GM18867 (cell line): ENCODE measurements at regions not wholly inside any gene's neighbourhood (a gene's known extent, or its start where the extent isn't known, plus 50 kb on each side); places are given as distances from the start of the nearest gene placed in this dataset.
"Not testable (repeated sequence)": the region's sequence is repeated elsewhere in the genome, so short reads cannot be mapped to it uniquely, and the experiment has no call there.

ENCODE experiments used
- ATAC-seq: cut with Tn5 transposase; IDR thresholded peaks from one replicate; pipeline ENCODE4 v1.9.1; 2021; ENCODE audit warnings: mild to moderate bottlenecking, moderate library complexity; ENCODE audit not compliant: unreplicated experiment

DNA sequence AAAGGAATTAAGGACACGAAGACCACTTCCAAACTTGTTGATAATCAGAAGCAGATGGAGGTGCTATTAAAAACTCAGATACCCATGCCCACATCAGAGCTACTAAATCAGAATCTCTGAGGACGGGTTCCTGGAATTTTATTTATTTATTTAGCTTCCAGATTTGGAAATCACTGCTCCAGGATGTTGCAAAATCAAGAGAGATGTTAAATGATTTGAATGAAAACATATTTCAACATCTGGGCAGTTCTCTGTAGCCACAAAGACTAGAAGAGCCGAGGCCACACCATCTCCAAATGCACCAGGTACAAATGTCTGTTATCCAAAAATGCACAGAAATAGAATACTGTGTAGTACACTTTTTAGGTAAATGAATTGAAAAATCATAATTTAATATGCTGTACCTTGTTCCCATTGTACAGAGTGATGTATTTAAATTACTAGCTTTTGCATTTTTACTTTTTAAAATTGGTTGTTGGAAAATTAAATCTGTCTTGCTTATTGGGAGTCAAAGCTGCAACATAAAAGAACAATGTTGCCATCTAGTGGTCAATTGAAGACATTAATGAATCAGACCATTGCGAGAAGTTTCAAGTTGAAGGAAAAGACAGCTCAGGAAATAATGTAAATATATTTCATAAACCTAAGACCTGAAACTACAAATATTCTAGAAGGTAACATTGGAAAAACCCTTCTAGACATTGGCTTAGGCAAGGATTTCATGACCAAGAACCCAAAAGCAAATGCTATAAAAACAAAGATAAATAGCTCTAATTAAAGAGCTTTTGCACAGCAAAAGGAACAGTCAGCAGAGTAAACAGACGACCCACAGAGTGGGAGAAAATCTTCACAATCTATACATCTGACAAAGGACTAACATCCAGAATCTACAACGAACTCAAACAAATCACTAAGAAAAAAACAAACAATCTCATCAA is 151.3 kb upstream of the TTC29 start:
- peak; percentile 70 for ATAC-seq

DNA sequence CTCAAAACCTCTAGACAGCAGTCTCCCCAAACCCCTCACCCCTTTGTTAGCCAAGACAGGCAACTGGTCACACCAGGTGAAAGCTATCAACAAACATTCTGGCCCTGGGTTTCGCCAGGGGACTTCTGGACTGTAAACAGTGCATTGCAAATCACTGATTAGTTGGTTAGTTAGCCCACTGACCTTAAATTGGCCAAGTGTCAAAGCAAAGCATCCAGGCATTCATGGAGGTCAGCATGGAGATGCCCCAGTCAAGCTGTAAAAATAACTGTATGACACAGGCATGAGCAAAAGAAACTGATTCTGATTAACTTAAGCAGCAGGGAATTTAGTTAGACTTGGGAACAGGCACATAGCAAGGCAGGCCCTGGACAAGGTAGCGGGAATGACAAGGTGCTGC is 156.0 kb upstream of the TTC29 start:
- no peak for ATAC-seq

DNA sequence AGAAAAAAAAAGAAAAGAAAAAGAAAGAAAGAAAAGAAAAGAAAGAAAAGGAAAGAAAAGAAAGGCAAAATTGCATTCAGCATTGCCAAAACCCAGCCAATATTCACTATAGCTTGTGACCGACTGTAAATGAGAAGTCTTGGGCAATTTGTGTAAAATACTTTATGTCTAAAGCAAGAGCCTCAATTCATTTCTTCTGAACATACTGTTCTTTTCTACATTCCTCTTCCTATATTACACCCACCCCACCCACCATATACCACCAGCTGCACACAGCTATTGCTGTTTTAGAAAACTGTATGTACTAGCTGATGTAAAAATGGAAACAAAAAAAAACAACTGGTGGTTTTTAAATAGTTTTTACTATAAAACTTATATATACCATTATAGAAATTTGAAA is 156.9 kb upstream of the TTC29 start:
- no peak for ATAC-seq

DNA sequence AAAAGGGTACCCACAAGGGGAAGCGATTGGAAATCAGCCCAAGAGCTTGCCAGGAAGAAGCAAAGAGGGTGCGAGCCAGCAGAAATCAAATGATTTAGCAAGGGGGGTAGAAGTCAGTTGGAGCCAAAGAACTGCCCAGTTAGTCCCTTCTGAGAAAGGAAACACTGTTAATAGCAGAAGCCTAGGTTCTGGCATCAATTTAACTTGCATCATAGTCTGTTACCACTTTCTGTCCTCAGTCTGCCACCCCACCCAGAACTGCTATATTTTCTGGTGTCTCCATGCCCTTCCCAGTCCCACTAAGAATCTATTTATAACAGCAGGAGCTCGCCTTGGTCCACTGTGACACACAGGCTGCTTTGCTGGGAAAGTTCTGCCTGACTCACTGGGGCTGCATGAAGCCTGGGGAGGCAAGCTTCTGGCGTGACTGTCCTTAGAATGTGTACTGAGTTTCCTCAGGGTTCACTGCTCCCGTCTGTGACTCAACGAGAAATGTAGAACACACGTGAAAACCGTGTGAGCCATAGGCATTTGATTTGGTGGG is 157.8 kb upstream of the TTC29 start:
- ATAC-seq, result no peak

DNA sequence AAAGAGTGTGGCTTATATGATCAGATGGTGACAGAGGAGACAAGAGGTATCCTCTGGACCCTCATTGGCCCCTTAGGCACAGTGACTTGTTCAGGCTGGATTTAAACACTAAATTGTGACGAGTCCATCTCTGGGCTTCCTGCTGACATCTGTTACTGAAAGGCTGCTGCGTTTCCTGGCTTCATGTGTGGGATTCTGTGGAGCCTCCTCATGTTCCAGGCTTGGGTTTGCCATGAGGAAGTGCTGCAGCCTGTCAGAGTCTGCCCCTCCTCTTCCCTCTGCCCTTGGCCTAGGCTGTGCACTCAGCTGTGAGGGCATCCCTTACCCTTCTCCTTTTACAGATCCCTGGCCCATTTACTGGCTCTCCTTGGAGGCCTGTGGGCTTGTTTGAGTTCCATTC is 159.1 kb upstream of the TTC29 start:
- ATAC-seq, result no peak

DNA sequence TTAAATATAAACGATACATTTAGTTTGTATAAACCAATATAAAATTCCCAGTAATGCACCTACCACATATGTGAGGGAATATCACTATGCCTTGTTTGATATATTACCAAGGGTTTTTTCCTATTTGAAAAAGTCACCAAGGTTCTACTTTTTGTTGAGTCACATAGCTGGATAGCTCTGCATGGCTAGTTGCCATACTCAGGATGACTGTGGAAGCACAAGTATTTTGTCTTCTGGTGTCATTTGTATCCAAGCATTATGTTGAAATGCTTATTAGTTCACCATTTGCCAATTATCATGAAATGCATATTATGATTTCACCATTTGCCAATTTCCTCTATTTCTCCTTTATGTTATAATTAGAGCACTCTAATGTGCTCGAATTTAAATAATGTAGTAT is 162.7 kb upstream of the TTC29 start:
- ATAC-seq, result no peak

DNA sequence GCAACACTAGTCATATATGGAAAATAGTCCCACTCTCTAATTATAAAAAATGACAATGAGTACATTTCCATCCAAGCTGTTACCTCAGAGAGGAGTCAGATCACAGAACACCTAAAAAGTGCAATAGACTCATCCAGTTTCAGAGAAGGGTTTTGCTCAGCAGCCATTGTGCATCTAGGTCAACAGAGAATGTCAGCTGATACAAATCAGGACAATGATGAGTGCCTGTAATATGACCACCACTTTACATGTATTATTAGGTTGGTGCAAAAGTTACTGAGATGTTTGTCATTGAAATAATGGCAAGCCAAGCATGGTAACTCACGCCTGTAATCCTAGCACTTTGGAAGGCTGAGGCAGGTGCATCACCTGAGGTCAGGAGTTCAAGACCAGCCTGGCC is 164.1 kb upstream of the TTC29 start:
- no peak for ATAC-seq

DNA sequence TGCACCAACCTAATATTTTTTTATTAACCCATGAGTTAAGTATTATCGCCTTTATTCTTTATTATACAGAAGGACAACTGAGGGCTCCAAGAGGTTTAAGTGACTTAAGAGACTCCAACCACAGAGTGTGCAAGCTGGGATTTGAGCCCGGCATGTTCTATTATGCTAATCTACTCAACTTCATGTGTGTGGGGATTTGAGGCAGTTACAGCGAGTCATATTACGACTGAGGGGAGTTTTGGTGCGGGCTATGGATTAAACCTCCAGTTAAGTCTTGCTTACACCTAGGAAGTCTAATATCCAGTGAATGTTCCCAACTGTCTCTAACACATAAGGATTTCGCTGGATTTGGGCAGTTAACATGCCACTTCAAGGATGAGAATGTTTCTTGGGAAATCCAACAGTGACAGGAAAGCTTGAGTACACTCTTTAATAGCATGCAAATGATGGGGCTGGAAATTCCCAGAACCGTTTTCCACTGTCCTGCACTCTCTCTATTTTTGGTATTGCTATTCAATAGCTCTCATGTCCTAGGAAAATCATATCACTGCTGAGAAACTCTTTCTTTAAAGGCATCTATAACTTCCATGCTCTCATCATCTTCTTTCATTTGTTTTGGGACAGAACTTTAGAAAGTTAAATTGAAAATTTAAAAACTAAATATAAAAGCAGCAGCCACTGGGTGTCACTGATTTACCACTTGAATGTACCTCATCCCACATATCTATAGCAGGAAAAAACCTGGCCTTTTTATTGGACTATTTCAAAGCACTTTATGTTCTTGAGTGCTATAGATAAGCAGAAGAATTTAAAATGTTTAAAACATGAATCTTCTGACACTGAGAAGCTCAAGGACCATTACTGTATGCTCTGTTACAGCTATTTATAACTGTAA is 165.1 kb upstream of the TTC29 start:
- no peak for ATAC-seq

DNA sequence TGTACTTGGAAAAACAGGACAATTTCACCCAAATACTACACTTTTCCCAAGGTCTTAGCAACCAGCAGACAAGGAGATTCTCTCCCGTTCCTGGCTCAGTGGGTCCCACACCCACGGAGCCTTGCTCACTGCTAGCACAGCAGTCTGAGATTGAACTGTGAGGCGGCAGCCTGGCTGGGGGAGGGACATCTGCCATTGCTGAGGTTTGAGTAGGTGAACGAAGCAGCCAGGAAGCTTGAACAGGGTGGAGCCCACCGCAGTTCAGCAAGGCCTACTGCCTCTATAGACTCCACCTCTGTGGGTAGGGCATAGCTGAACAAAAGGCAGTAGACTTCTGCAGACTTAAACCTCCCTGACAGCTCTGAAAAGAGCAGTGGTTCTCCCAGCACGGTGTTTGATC is 166.5 kb upstream of the TTC29 start:
- not testable (repeated sequence) for ATAC-seq

DNA sequence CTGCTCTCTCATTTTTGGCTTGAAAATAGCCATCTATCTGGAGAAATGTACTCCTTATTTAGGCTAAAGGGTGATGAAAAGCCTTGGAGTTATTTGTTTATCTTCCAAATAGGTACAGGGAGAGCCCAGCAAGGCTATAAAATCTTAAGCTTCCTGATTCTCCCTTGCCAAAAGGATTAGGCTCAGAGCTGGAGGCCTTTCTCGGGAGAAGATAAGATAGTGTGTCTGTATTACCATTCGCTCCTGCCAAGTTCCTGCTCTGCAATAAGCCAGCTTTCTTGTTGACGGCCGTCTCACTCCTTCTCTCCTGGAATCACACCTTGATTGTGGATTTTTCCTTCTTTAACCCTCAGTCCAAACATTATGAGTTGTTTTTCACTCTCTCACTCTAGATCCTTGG is 171.8 kb upstream of the TTC29 start:
- ATAC-seq, result no peak

DNA sequence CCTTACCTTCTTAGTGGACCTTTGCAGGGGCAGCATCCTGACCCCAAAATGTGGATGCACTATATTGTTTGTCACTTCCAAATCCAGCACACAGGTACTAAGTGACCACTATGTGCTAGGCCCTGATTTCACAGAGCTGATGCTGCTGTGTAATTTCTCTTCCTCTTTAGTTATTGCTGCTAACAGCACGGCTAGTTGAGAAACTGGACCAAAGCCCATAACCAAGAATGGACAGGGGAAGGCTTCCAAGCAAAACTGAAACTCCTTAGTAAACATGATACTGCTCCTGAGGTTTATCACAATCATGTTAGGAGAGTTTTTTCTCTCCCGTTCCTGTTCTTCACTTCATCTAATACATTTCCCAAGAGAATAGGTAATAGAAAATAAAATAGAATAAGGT is 172.9 kb upstream of the TTC29 start:
- no peak for ATAC-seq

DNA sequence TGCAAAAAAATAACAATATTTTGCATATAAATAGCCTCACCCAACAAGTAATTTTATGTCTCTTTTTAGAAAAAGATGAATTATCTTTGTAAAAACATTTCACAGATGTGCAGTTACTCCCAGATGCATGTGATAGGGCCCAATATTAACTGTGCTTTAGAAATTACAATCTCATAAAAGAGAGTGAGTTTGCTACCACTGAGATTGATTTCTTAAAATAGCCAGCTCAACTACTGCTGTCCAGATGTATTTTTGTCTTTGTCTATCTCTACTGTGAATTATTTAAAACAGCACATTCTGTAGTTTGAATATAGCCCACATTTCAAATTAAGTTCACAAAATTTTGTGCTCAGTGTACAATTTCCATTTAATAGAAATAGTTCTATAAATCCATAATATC is 177.0 kb upstream of the TTC29 start:
- no peak for ATAC-seq

DNA sequence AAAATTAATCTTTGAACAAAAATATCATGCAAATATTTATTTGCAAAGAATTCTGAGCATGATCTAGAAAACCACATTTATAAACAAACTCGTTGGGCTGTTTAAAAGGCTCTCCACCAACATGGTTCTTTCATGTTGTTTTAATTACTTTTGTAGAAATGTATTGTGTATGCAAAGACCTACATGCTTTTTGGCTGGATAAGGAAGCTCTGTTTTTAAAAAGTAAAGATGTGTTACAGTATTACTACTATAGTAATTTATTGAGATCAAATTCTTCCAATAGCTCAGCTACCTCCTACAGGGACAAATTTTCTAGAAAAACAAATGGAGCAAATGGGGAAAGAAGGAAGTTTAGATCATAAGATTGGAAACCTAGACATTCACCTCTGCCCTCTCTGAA is 177.5 kb upstream of the TTC29 start:
- no peak for ATAC-seq

DNA sequence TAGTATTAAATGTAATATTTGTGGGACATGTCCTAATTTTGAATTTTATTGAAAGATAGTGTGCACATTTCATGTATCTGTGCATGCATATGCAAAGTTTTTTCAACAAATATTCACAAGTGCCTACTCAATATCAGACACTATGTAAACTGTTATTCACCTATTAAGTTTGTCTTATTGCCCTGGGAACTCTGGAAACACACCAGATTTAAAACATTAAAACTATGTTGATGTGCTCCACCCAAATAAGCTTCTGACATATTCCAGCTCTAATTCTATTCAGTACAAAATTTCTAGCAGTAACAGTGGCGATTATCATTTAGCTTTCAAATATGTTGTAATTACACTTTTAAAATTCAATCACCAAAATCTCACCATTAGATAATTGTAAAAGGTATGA is 183.1 kb upstream of the TTC29 start:
- ATAC-seq, result no peak

DNA sequence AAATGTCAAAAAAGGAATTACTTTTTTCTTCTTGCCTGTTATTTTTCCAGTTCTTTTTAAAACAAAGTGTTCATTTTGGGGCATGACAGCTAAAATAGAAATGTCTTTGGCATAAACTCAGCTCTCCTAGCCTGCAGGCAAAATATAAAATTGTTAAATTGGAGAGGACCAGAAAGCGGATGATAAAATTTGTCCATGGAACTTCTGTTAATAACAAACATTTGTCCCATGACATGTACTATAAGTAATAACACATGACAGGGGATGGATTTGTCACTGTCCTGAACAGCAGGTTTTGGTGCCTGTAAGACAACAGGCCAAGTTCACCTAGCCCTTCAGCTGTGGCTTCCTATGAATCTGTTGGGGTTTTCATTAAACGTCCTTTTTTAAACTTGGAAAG is 184.0 kb upstream of the TTC29 start:
- no peak for ATAC-seq

DNA sequence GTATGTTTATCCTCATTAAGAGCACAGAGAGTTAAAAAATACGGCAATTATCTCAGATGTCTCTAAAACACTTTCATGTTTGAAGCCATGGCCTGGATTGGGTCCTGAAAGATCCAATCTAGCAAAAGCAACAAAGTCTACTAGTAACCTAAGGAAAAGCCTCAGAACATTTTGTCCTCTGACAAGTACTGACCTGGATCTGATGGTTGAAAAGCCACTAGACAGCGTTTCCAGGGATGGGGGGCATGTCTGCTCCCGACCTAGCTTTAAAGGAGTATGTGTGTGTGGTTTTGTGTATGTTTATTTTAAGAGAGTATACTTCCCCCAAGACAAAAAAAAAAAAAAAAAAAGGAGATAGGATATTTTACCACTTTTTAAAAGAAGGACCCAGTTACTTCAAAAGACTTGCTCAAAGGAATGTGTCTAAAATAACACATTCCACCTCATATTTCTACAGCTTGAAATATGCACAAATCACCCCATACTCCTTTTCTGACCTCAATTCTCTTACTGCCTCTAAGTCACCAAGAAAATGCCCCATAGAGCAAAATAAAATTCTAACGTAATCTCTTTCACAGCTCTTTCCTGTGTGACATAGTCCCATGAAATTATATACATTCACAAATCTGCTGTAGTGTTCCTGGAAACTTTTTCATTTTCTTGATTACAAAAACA is 189.0 kb upstream of the TTC29 start:
- ATAC-seq, result no peak

DNA sequence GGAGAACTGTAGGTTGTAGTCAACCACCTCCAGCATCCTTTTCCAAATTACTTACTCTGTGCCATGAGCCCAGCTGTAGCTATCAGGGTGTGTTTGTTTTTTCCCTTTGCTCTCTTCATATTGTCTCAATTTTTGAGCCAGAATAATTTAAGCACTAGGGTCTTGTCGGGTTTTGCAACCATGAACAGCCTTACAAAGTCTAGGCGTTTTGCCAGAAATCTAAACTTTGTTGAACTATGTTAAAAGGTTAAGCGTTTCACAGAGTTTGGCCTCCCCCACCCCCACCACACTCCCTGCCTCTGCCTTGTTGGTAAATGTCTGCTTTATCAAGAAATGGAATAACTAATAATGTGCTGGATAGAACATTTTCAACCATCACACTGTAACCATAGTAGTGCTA is 190.6 kb upstream of the TTC29 start:
- no peak for ATAC-seq

DNA sequence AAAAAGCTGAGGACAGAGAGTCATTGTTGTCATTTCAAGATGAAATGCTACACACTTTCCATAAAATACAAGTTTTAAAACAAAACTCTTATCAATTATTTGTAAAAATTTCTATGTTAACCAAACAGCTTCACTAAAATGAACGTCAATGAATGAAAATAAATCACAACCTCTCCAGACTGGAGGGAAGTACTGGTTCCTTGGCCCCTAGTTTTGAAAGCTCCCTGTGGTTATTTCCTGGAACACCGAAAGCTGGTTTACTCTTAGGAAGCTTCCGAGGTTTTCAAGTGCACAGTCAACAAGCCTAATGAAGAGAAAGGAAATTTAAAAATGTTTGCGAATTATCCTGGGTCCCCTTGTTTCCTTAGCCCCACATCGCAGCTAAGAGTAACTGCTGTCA is 191.1 kb upstream of the TTC29 start:
- no peak for ATAC-seq

DNA sequence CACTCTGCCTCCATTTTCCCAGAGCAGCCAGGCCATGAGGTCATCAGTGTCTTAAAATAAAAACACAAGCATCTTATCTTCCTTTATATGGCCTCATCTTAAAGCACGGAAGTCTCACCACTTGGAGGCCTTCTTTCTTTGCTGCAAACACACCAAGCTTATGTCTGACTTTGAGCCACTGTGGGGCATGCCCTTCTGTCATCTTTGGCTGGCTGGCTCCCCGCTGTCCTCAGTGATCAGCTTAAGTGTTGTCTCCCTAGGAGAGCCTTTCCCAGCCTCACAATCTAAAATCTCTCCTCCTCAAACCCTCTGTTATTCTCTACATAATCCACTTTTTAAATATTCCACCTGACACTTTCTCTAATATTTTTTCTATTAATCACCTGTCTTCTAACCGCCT is 191.6 kb upstream of the TTC29 start:
- ATAC-seq, result no peak

DNA sequence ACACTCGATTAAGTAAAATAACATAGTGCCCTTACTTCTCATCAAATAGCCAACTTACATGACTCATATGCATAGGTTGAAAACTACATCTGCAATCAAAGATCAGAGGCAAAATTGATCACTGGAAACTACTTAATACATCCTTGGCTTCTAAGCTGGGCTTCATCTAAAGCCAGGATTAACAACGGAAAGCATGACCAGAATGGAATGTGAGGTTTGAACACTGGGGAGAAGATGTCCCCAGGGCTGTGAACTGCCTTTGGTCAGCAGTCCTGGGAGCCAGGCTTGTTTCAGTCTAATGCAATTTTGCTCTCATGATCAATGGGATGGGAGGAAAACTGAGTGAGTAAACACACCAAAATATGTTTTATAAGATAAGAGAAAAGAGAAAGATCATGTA is 192.5 kb upstream of the TTC29 start:
- no peak for ATAC-seq
